ENCODE measurements at regions not wholly inside any gene's neighbourhood (a gene's known extent, or its start where the extent isn't known, plus 50 kb on each side); places are given as distances from the start of the nearest gene placed in this dataset.

GRCh38 chr15:70491201-70491621 is 272.1 kb downstream of the UACA start:
- Histone ChIP-seq H3K79me2 (ENCODE audit: control insufficient read depth, insufficient read depth, low read length) (no peaks in the 10 kb centered on the region), H3K4me2 (ENCODE audit: insufficient read depth, low read length) (no peak overlapping the region), H3K4me3 (no peak overlapping the region), H3K9ac (ENCODE audit: insufficient read depth in 1 of 2, low read depth in 2 of 2, low read length in 2 of 2) (no peak overlapping the region), H3K27me3 (ENCODE audit: control insufficient read depth in 2 of 2, insufficient read depth in 2 of 2, low read length in 2 of 2) (peaks cover 15 to 47% of the 10 kb centered on the region in 2 experiments; a peak in 4 of 5 replicates), H3K36me3 (ENCODE audit: control insufficient read depth, insufficient read depth, low read length) (no peaks in the 10 kb centered on the region), H3K9me1 (ENCODE audit: control insufficient read depth, insufficient read depth, low read length) (no peaks in the 10 kb centered on the region), H3K4me1 (replicated peaks in 1 of 2; ENCODE audit: control insufficient read depth in 2 of 2, insufficient read depth in 2 of 2, low read length in 2 of 2) (peaks cover 0 to 5% of the 10 kb centered on the region in 2 experiments; a peak in 3 of 5 replicates), H3K9me3 (replicated peaks; ENCODE audit: control insufficient read depth, insufficient read depth, low read depth, low read length) (no peaks in the 10 kb centered on the region), H2AFZ (ENCODE audit: low read depth, low read length) (no peak overlapping the region), H4K20me1 (replicated peaks; ENCODE audit: control insufficient read depth, insufficient read depth, low read length) (peaks cover 12% of the 10 kb centered on the region; the same call in 1 of the 2 replicates), H3K27ac (ENCODE audit: extremely low read depth, low read depth, low read length) (no peak overlapping the region)
- BruUV-seq (replicated peaks): no TSS peak
- ATAC-seq (no peak), DNase-seq (ENCODE audit: extremely low read depth in 1 of 4, low spot score in 3 of 4) (no peak), FAIRE-seq (no peak)
- in situ Hi-C loops (cut with MboI): loop anchor here (25.0 kb wide), 1 partner anchor 754 kb away; no protein-coding TSS in a partner anchor
- 9% methylated on average over 6 of the region's 6 CpGs for WGBS (ENCODE audit: insufficient coverage, low coverage, missing lambda C conversion rate)
- ChIA-PET POLR2A (no interaction called here), CTCF (ENCODE audit: low intra/inter-chr PET ratio) (no interaction called here)
- intact Hi-C loops (cut with micrococcal nuclease): no loop called here
- TF ChIP-seq IRF2 (CRISPR knock-in tag; IDR thresholded peaks at IDR 0.05): no peak

GRCh38 chr15:70490838-70491155 is 272.6 kb downstream of the UACA start:
- POLR2A ChIA-PET: no interaction called here
- peaks cover 15 to 43% of the 10 kb centered on the region in 2 experiments; a peak in 4 of 5 replicates for H3K27me3 ChIP-seq (ENCODE audit: control insufficient read depth in 2 of 2, insufficient read depth in 2 of 2, low read length in 2 of 2)
- intact Hi-C loops (cut with micrococcal nuclease): no loop called here
- WGBS (ENCODE audit: insufficient coverage, low coverage, missing lambda C conversion rate): 8% methylated on average over 7 of the region's 7 CpGs
- H3K4me3 ChIP-seq: no peak overlapping the region
- no peak overlapping the region for H3K27ac ChIP-seq (ENCODE audit: extremely low read depth, low read depth, low read length)
- H2AFZ ChIP-seq (ENCODE audit: low read depth, low read length): no peak overlapping the region
- TF ChIP-seq, protein P1, sequence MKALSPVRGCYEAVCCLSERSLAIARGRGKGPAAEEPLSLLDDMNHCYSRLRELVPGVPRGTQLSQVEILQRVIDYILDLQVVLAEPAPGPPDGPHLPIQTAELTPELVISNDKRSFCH (CRISPR knock-in tag; IDR thresholded peaks at IDR 0.05): no peak
- TF ChIP-seq, protein P1 (tag; IDR thresholded peaks at IDR 0.05): no peak
- TF ChIP-seq, protein P2, sequence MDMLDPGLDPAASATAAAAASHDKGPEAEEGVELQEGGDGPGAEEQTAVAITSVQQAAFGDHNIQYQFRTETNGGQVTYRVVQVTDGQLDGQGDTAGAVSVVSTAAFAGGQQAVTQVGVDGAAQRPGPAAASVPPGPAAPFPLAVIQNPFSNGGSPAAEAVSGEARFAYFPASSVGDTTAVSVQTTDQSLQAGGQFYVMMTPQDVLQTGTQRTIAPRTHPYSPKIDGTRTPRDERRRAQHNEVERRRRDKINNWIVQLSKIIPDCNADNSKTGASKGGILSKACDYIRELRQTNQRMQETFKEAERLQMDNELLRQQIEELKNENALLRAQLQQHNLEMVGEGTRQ (CRISPR knock-in tag; IDR thresholded peaks at IDR 0.05): no peak
- CTCF ChIA-PET (ENCODE audit: low intra/inter-chr PET ratio): no interaction called here
- no TSS peak for BruUV-seq (replicated peaks)
- H3K9ac ChIP-seq (ENCODE audit: insufficient read depth in 1 of 2, low read depth in 2 of 2, low read length in 2 of 2): no peak overlapping the region
- H3K4me2 ChIP-seq (ENCODE audit: insufficient read depth, low read length): no peak overlapping the region
- no peaks in the 10 kb centered on the region for H3K79me2 ChIP-seq (ENCODE audit: control insufficient read depth, insufficient read depth, low read length)
- DNase-seq (ENCODE audit: extremely low read depth in 1 of 4, low spot score in 3 of 4) (no peak), FAIRE-seq (no peak), ATAC-seq (no peak)
- in situ Hi-C loops (cut with MboI): loop anchor here (25.0 kb wide), 1 partner anchor 753 kb away; no protein-coding TSS in a partner anchor
- no peaks in the 10 kb centered on the region for H3K9me3 ChIP-seq (replicated peaks; ENCODE audit: control insufficient read depth, insufficient read depth, low read depth, low read length)
- H3K4me1 ChIP-seq (replicated peaks in 1 of 2; ENCODE audit: control insufficient read depth in 2 of 2, insufficient read depth in 2 of 2, low read length in 2 of 2): peaks cover 0 to 5% of the 10 kb centered on the region in 2 experiments; a peak in 3 of 5 replicates
- no peaks in the 10 kb centered on the region for H3K9me1 ChIP-seq (ENCODE audit: control insufficient read depth, insufficient read depth, low read length)
- peaks cover 11% of the 10 kb centered on the region; the same call in 1 of the 2 replicates for H4K20me1 ChIP-seq (replicated peaks; ENCODE audit: control insufficient read depth, insufficient read depth, low read length)
- H3K36me3 ChIP-seq (ENCODE audit: control insufficient read depth, insufficient read depth, low read length): no peaks in the 10 kb centered on the region
